ENCODE measurements at regions not wholly inside any gene's neighbourhood (a gene's known extent, or its start where the extent isn't known, plus 50 kb on each side); places are given as distances from the start of the nearest gene placed in this dataset.

- TF ChIP-seq CTCF (IDR thresholded peaks at IDR 0.05; ENCODE audit: insufficient read depth, low read depth, low read length), result no peak
- CTCF ChIA-PET, result interaction anchor here (0.6 kb wide), 1 partner anchor 515 kb away, joined by 3 read pairs; no protein-coding TSS in a partner anchor
- POLR2A ChIA-PET, result no interaction called here
Observed at GRCh38 chr3:181549266-181549665, 162.5 kb upstream of the SOX2 start.

DNA sequence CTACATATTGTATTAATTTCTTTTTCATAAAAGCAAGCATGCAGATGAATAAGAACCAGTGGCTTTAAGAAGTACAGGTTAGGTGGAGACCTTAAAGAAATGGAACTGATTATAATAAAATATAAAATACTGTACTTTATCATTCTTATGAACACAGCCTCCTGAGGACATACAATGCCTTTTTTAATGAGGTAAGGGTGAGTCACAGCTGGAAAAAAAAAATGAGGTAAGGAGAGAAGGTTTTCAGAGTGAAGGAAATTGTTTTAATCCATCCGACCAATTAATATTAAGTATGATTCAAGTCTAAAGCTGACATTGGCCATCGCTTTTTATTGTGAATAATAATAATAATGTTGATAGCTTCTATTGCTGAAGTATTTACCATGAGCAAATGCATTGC lies 170.3 kb upstream of the SOX2 start:
- no peak for DNase-seq (ENCODE audit: low read depth)
- Histone ChIP-seq H3K4me3 (ENCODE audit: low read depth, low read length) (no peak overlapping the region), H3K27me3 (ENCODE audit: control insufficient read depth, insufficient read depth, low read length) (no peaks in the 10 kb centered on the region), H3K36me3 (ENCODE audit: control insufficient read depth, insufficient read depth, low read length) (no peaks in the 10 kb centered on the region)
- CTCF ChIA-PET, result no interaction called here
- no peak for TF ChIP-seq CTCF (IDR thresholded peaks at IDR 0.05; ENCODE audit: insufficient read depth, low read depth, low read length)
- POLR2A ChIA-PET, result no interaction called here

More at GRCh38 chr3:181549266-181549665, 162.5 kb upstream of the SOX2 start:
- no peak for DNase-seq (ENCODE audit: low read depth)
- H3K36me3 ChIP-seq (ENCODE audit: control insufficient read depth, insufficient read depth, low read length), result no peaks in the 10 kb centered on the region
- no peak overlapping the region for H3K4me3 ChIP-seq (ENCODE audit: low read depth, low read length)
- H3K27me3 ChIP-seq (ENCODE audit: control insufficient read depth, insufficient read depth, low read length), result no peaks in the 10 kb centered on the region

DNA sequence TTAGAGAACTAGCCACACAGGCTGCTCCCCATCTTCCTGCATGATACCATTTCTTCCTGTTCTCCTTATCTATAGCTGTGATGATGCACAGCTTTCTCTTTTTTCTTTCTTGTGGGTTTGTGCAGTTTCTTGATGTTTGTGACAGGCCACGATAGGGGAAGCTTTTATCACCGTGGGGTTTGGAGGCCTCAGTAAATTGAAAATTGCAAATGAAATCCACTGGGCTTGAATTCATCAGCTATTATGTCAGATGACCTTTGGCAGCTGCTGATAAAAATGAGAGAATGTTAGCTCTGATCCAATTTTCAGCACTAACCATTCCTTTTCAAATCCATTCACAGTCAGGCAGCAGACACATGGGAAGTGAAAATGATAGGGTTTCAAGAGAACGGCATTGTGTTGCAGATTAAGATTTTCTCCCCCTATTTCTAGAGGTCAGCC lies 176.9 kb upstream of the SOX2 start:
- DNase-seq (ENCODE audit: low read depth), result no peak
- POLR2A ChIA-PET, result no interaction called here

GRCh38 chr3:181533811-181534210 lies 177.9 kb upstream of the SOX2 start:
- TF ChIP-seq CTCF (IDR thresholded peaks at IDR 0.05; ENCODE audit: insufficient read depth, low read depth, low read length), result no peak
- POLR2A ChIA-PET, result no interaction called here

More for the DNA sequence above, 176.9 kb upstream of the SOX2 start:
- Histone ChIP-seq H3K27me3 (ENCODE audit: control insufficient read depth, insufficient read depth, low read length) (no peaks in the 10 kb centered on the region), H3K4me3 (ENCODE audit: low read depth, low read length) (no peak overlapping the region), H3K36me3 (ENCODE audit: control insufficient read depth, insufficient read depth, low read length) (no peaks in the 10 kb centered on the region)
- CTCF ChIA-PET, result no interaction called here
- TF ChIP-seq CTCF (IDR thresholded peaks at IDR 0.05; ENCODE audit: insufficient read depth, low read depth, low read length), result no peak

DNA sequence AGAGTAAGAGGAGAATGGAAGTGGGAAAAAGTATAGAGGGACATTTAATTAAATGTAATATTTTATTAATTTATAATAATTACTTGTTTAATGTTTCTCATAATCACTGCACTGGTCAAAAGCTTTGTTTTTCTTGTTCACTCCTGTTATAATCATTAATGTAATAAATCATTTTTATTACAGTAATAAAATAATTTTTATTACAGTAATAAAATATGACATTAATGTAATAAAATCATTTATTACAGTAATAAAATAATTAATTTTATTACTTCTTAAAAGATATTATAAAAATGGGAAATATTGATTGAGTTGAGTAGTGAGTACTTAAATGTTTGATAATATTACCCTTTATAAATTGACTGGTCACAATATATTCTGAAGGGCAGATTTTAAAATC lies 181.1 kb upstream of the SOX2 start:
- Histone ChIP-seq H3K36me3 (ENCODE audit: control insufficient read depth, insufficient read depth, low read length) (no peaks in the 10 kb centered on the region), H3K4me3 (ENCODE audit: low read depth, low read length) (no peak overlapping the region), H3K27me3 (ENCODE audit: control insufficient read depth, insufficient read depth, low read length) (no peaks in the 10 kb centered on the region)
- ChIA-PET CTCF (no interaction called here), POLR2A (no interaction called here)
- no peak for DNase-seq (ENCODE audit: low read depth)
- TF ChIP-seq CTCF (IDR thresholded peaks at IDR 0.05; ENCODE audit: insufficient read depth, low read depth, low read length), result no peak

More at GRCh38 chr3:181533811-181534210, 177.9 kb upstream of the SOX2 start:
- CTCF ChIA-PET, result no interaction called here
- no peaks in the 10 kb centered on the region for H3K36me3 ChIP-seq (ENCODE audit: control insufficient read depth, insufficient read depth, low read length)
- DNase-seq (ENCODE audit: low read depth), result no peak
- H3K27me3 ChIP-seq (ENCODE audit: control insufficient read depth, insufficient read depth, low read length), result no peaks in the 10 kb centered on the region
- H3K4me3 ChIP-seq (ENCODE audit: low read depth, low read length), result no peak overlapping the region
